Progenitor cell of endocrine pancreas (in vitro differentiated cells): ENCODE measurements at regions not wholly inside any gene's neighbourhood (a gene's known extent, or its start where the extent isn't known, plus 50 kb on each side); places are given as distances from the start of the nearest gene placed in this dataset.

Experiments used
- DNase-seq: peaks from one replicate; pipeline ENCODE4 v3.0.0; 2021; ENCODE audit warnings: low spot score; ENCODE audit not compliant: unreplicated experiment
- H3K27ac Mint-ChIP-seq: 2 replicates; pipeline ENCODE4 v1.8.0; 2021; ENCODE audit warnings: mild to moderate bottlenecking, moderate library complexity, mixed read lengths
- H3K27me3 Mint-ChIP-seq: 2 replicates; pipeline ENCODE4 v1.8.0; 2021; ENCODE audit warnings: mixed read lengths
- H3K36me3 Mint-ChIP-seq: 2 replicates; pipeline ENCODE4 v1.8.0; 2022; ENCODE audit warnings: mixed read lengths; ENCODE audit not compliant: insufficient read depth
- H3K4me1 Mint-ChIP-seq: 2 replicates; pipeline ENCODE4 v1.8.0; 2021; ENCODE audit warnings: low read depth, mixed read lengths
- H3K4me3 Mint-ChIP-seq: 2 replicates; pipeline ENCODE4 v1.8.0; 2021; ENCODE audit warnings: low read depth, mild to moderate bottlenecking, moderate library complexity, mixed read lengths
- H3K9me3 Mint-ChIP-seq: 2 replicates; pipeline ENCODE4 v1.8.0; 2021; ENCODE audit warnings: low read depth, mixed read lengths
- CTCF ChIP-seq: fragments of 200-600 bp; sonication (generic); IDR thresholded peaks from one replicate; pipeline ENCODE4 v1.5.0; 2021; ENCODE audit warnings: antibody characterized with exemption, mild to moderate bottlenecking; ENCODE audit not compliant: unreplicated experiment

- DNase-seq = no peak
These were observed 1882.4 kb downstream of the SUCLG1 start for GRCh38 chr2:82576656-82577055.

GRCh38 chr2:82539280-82539621 is 1919.8 kb downstream of the SUCLG1 start:
- TF ChIP-seq CTCF = no peak
- H3K4me3 Mint-ChIP-seq = no peak overlapping the region
- H3K4me1 Mint-ChIP-seq = no peaks in the 10 kb centered on the region
- H3K27me3 Mint-ChIP-seq = no peaks in the 10 kb centered on the region
- no peaks in the 10 kb centered on the region for H3K36me3 Mint-ChIP-seq
- H3K9me3 Mint-ChIP-seq = no peaks in the 10 kb centered on the region
- H3K27ac Mint-ChIP-seq = no peak overlapping the region
- DNase-seq = no peak

More at GRCh38 chr2:82576656-82577055, 1882.4 kb downstream of the SUCLG1 start:
- Mint-ChIP-seq H3K4me1 (no peaks in the 10 kb centered on the region), H3K4me3 (no peak overlapping the region), H3K27me3 (no peaks in the 10 kb centered on the region), H3K9me3 (peaks cover 5% of the 10 kb centered on the region), H3K27ac (no peak overlapping the region), H3K36me3 (no peaks in the 10 kb centered on the region)
- no peak for TF ChIP-seq CTCF

GRCh38 chr2:82538590-82539279 is 1920.3 kb downstream of the SUCLG1 start:
- H3K27me3 Mint-ChIP-seq = no peaks in the 10 kb centered on the region
- H3K27ac Mint-ChIP-seq = no peak overlapping the region
- TF ChIP-seq CTCF = no peak
- no peaks in the 10 kb centered on the region for H3K4me1 Mint-ChIP-seq
- no peak for DNase-seq
- H3K9me3 Mint-ChIP-seq = no peaks in the 10 kb centered on the region
- no peak overlapping the region for H3K4me3 Mint-ChIP-seq
- no peaks in the 10 kb centered on the region for H3K36me3 Mint-ChIP-seq

- DNase-seq = no peak
- Mint-ChIP-seq H3K27ac (no peak overlapping the region), H3K27me3 (no peaks in the 10 kb centered on the region), H3K4me1 (peaks cover 3% of the 10 kb centered on the region), H3K9me3 (peaks cover 14% of the 10 kb centered on the region), H3K36me3 (no peaks in the 10 kb centered on the region), H3K4me3 (no peak overlapping the region)
- TF ChIP-seq CTCF = no peak
These were observed 1930.8 kb downstream of the SUCLG1 start for GRCh38 chr2:82528288-82528687.

GRCh38 chr2:82527124-82527523 is 1932.0 kb downstream of the SUCLG1 start:
- no peak for DNase-seq
- Mint-ChIP-seq H3K27me3 (no peaks in the 10 kb centered on the region), H3K27ac (no peak overlapping the region), H3K4me1 (peaks cover 3% of the 10 kb centered on the region), H3K36me3 (no peaks in the 10 kb centered on the region), H3K9me3 (peaks cover 14% of the 10 kb centered on the region), H3K4me3 (no peak overlapping the region)
- no peak for TF ChIP-seq CTCF
